ENCODE measurements at regions not wholly inside any gene's neighbourhood (a gene's known extent, or its start where the extent isn't known, plus 50 kb on each side); places are given as distances from the start of the nearest gene placed in this dataset.
A peak's percentile ranks its signal among the peaks of the same experiment; 100 is the strongest.

DNA sequence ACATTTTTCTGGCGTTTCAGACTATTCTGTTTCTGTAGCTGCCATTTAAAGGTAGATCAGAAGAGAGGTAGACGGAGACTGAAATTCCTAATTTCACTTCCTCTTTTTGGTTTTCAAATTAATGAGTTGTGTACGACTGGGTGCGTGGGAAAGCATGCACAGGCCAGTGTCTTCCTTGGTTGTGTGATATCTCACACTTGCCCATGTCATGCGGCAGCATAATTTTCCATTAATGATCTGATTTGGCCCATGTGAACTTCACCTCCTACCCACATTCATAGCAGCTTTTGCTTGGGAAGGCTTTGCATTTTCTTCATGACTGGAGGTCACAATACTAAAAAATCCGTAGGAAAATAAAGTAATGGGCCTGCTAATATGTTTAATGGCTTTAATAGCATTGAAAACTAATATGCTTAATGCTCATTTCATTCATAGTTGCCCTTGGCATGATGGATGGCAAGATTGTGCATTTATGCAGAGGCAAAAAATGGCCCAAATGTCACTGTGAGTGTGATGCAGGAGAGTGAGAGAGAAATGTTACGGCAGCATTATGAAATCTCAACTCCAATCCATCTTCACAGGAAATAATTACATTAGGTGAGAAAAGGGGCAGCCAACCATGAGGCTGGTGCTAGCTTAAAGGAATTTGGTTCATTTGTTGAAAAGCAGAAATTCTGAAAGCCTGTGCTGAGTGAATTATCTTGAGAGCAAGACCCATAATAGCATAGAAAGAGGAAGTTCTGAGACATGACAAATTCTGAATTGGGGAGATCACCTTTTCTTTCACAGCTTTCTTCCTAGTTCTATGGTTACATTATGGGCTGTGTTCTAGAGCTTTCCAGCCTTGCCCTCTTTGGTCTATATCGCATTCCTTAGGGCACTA, 69.0 kb upstream of the UST start:
- no peak for TF ChIP-seq ZBTB7A (IDR thresholded peaks at IDR 0.05; ENCODE audit: low read depth)
- no peak for TF ChIP-seq RAD21 (IDR thresholded peaks at IDR 0.05; ENCODE audit: low read depth)
- no peak for TF ChIP-seq YY1 (IDR thresholded peaks at IDR 0.05; ENCODE audit: low read depth)
- TF ChIP-seq CEBPB (IDR thresholded peaks at IDR 0.05), result peak; percentile 44; the same call in 1 of the 2 replicates
- TF ChIP-seq TCF12 (IDR thresholded peaks at IDR 0.05; ENCODE audit: low read depth), result no peak
- TF ChIP-seq, protein P1, sequence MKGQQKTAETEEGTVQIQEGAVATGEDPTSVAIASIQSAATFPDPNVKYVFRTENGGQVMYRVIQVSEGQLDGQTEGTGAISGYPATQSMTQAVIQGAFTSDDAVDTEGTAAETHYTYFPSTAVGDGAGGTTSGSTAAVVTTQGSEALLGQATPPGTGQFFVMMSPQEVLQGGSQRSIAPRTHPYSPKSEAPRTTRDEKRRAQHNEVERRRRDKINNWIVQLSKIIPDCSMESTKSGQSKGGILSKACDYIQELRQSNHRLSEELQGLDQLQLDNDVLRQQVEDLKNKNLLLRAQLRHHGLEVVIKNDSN (IDR thresholded peaks at IDR 0.05), result no peak
- TF ChIP-seq, protein P2, sequence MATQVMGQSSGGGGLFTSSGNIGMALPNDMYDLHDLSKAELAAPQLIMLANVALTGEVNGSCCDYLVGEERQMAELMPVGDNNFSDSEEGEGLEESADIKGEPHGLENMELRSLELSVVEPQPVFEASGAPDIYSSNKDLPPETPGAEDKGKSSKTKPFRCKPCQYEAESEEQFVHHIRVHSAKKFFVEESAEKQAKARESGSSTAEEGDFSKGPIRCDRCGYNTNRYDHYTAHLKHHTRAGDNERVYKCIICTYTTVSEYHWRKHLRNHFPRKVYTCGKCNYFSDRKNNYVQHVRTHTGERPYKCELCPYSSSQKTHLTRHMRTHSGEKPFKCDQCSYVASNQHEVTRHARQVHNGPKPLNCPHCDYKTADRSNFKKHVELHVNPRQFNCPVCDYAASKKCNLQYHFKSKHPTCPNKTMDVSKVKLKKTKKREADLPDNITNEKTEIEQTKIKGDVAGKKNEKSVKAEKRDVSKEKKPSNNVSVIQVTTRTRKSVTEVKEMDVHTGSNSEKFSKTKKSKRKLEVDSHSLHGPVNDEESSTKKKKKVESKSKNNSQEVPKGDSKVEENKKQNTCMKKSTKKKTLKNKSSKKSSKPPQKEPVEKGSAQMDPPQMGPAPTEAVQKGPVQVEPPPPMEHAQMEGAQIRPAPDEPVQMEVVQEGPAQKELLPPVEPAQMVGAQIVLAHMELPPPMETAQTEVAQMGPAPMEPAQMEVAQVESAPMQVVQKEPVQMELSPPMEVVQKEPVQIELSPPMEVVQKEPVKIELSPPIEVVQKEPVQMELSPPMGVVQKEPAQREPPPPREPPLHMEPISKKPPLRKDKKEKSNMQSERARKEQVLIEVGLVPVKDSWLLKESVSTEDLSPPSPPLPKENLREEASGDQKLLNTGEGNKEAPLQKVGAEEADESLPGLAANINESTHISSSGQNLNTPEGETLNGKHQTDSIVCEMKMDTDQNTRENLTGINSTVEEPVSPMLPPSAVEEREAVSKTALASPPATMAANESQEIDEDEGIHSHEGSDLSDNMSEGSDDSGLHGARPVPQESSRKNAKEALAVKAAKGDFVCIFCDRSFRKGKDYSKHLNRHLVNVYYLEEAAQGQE (IDR thresholded peaks at IDR 0.05; ENCODE audit: low read depth), result no peak

DNA sequence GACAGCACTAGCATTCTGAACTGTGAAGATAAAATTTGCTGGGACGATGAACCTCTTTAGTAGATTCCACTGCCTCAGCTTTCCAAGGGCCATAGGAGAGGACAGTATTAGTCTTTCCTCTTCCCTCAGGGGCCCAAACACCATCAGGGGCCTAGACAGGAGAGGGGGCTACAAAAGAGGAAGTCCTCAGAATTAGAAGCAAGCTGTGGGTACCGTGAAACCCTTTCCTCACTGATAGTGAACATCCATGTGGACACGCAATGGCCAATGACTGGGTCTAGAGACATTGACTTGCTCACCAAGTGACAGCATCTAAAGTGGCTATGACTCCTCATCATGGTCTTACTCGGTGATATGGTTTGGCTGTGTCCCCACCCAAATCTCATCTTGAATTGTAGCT, 68.1 kb upstream of the UST start:
- TF ChIP-seq YY1 (IDR thresholded peaks at IDR 0.05; ENCODE audit: low read depth), result no peak

DNA sequence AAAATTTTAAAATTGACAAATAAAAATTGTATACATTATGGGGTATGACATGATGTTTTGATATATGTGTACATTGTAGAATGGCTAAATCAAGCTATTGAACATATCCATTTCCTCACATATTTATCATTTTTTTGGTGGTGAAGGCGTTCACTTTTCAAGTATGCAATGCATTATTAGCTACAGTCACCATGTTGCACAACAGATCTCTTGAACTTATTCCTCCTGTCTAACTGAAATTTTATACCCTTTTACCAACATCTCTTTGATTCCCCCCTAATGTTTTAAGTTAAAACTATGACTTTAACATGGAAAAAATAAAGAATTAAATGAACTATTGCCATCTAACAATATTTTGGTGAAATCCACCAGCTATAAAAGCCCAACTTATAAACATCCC, 65.2 kb upstream of the UST start:
- TF ChIP-seq, protein P2 (IDR thresholded peaks at IDR 0.05; ENCODE audit: low read depth), result no peak
- TF ChIP-seq, protein P1 (IDR thresholded peaks at IDR 0.05), result no peak
- TF ChIP-seq RAD21 (IDR thresholded peaks at IDR 0.05; ENCODE audit: low read depth) (no peak), EGR1 (IDR thresholded peaks at IDR 0.05) (no peak), EP300 (IDR thresholded peaks at IDR 0.05; ENCODE audit: borderline replicate concordance) (no peak), CREB1 (IDR thresholded peaks at IDR 0.05; ENCODE audit: low read depth) (no peak), TAF1 (IDR thresholded peaks at IDR 0.05; ENCODE audit: low read depth) (no peak), ZBTB7A (IDR thresholded peaks at IDR 0.05; ENCODE audit: low read depth) (no peak), YY1 (IDR thresholded peaks at IDR 0.05; ENCODE audit: low read depth) (no peak)

DNA sequence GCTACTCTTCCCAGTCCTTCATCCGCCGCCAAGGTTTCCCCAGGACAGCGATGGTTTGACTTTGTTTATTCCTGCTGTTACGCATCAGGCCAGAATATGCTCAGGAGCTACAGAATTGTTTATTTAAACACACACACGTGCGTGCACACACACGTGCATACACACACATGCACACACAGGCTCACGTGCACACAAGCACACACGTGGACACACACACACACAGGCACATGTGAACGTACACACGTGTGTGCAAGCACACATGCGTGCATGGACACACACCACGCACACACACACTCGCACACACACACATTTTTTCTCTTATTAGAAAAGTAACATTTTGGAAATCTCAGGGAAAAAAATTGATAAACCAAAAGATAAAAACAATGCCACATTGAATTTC, 64.6 kb upstream of the UST start:
- TF ChIP-seq FOXM1 (IDR thresholded peaks at IDR 0.05; ENCODE audit: borderline replicate concordance, low read depth), result no peak
- no peak for TF ChIP-seq YY1 (IDR thresholded peaks at IDR 0.05; ENCODE audit: low read depth)
- no peak for TF ChIP-seq RAD21 (IDR thresholded peaks at IDR 0.05; ENCODE audit: low read depth)
- TF ChIP-seq, protein P2 (IDR thresholded peaks at IDR 0.05; ENCODE audit: low read depth), result no peak
- TF ChIP-seq EP300 (IDR thresholded peaks at IDR 0.05; ENCODE audit: borderline replicate concordance), result no peak
- TF ChIP-seq NFIC (IDR thresholded peaks at IDR 0.05), result no peak
- TF ChIP-seq ZBTB7A (IDR thresholded peaks at IDR 0.05; ENCODE audit: low read depth), result no peak
- no peak for TF ChIP-seq TCF12 (IDR thresholded peaks at IDR 0.05; ENCODE audit: low read depth)
- no peak for TF ChIP-seq TEAD4 (IDR thresholded peaks at IDR 0.05)
- TF ChIP-seq, protein P3, sequence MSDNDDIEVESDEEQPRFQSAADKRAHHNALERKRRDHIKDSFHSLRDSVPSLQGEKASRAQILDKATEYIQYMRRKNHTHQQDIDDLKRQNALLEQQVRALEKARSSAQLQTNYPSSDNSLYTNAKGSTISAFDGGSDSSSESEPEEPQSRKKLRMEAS (IDR thresholded peaks at IDR 0.05), result no peak
- TF ChIP-seq EGR1 (IDR thresholded peaks at IDR 0.05), result no peak
- TF ChIP-seq, protein P1 (IDR thresholded peaks at IDR 0.05), result no peak
